GM21390 (cell line): ENCODE measurements at regions not wholly inside any gene's neighbourhood (a gene's known extent, or its start where the extent isn't known, plus 50 kb on each side); places are given as distances from the start of the nearest gene placed in this dataset.
"Not testable (repeated sequence)": the region's sequence is repeated elsewhere in the genome, so short reads cannot be mapped to it uniquely, and the experiment has no call there.

Experiments
- ATAC-seq: cut with Tn5 transposase; IDR thresholded peaks from one replicate; pipeline ENCODE4 v1.9.1; 2021; ENCODE audit not compliant: unreplicated experiment

DNA sequence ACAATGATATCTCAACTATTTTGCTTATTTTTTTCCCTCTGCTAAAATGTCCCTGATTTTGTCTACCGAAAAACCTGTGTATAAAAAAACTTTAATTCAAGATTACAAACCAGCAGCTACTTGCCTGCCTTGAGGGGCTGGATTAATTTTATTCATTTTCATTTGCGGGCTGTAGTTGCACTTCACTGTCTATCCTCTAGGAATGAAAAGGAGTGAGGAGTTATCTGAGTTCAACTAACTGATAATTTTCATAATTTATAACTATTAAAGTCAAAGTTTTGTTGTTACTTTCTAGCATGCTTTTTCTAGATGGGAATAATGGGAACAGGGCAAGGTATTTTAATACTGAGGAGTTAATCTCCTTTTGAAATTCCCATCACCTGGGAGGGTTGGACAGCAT is 50.3 kb upstream of the AGTPBP1 start:
- ATAC-seq: not testable (repeated sequence)

DNA sequence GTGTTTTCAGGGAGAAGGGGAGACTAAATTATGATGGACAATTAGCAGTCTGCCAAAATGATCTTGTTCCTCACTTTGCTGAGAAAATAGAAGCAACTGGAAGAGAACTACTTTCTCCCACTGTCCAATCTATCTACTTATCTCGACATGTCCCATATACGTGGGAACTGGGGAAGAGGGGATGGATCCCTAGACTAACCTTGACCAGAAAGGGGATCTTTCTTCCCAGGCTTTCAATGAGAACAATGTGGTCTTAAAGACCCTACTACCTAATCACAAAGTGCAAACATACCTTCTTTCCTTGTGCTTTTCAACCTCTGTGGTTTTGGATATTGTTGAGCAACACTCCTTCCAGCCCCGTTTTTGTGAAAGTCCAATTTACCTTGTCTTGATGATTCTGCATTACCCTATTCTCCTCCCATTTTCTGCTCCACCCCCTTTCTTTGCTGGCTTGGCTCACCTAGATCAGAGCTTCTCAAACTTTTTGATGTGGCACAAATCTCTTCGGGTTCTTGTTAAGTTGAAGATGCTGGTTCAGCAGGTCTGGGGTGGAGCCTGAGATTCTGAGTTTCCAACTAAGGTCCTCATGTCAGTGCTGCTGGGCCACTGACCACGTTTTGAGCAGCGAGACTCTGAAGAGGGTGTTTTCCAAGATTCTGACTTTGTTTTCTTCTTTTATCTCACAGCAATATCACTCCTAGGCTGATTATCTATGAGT is 61.4 kb upstream of the AGTPBP1 start:
- not testable (repeated sequence) for ATAC-seq

DNA sequence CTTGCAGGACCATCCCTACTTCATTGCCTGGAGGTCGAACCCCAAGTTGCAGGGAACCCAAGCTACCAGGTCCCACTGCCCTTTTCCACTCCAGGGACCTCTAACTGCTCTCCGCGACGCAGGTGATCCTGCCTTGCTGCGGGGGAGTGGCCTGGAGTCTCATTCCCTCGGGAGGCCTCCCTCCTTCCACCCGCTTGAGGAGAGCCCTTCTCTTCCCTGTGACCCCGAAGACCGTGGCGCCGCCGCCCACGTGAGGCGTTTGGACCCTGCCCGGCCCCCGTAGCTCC is 63.0 kb upstream of the AGTPBP1 start:
- ATAC-seq: not testable (repeated sequence)

DNA sequence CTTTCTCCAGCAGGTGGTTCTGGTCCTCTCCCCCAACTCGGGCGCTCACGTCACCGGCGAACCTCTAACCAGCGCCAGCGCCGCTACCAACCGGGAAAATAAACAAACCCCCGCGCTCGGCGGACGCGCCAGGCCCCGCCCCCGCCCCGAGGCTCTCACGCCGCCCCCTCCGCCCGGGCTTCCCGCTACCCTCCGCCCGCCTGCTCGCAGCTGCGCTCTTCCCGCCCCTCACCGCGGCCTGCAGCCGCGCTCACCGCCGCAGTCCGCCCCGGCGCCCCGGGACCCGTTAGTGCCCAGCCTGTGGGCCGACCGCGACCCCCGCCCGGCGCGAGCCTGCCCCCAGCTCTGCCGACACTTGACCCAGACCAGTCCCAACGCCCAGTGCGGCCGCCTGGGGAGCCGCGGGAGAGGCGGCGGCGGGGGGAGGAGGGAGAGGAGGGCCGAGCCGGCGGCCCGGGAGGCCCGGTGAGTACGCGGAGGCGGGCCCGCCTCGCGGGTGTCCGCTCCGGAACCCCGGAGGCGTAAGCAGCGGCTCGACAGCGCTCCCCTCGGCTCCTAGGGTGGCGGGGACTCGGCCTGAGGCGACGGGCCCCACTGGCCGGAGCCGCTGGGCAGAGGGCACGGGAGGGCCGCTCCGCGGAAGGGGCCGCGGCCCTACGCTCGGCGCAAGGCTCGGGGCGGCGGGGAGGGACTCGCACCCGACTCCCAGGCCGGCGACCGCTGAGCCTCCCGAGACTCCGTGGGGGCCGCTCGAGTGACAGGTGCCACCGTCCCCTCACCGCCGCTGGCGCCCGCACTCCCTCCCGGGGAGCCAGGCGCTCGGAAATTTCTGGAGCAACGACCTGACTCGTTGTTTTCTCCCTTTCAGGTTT is 63.6 kb upstream of the AGTPBP1 start:
- ATAC-seq: peak; percentile 74

DNA sequence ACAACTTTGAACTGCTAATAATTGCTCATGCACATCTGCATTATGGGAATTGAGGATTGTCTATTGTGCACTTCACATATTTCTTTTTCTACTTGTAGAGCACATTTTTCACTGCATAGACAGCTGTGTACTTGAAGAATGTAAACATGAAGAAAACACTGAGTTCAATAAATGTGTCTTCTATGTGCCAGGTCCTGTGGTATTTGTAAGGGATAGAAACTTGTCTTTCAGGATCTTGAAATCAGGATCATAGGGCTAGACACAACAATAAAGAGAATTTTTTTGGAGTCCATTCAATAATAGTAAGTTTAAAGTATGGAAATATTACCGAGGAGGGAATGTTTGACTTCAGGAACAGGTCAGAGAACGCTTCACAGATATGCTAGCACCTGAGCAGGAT is 66.6 kb upstream of the AGTPBP1 start:
- not testable (repeated sequence) for ATAC-seq

DNA sequence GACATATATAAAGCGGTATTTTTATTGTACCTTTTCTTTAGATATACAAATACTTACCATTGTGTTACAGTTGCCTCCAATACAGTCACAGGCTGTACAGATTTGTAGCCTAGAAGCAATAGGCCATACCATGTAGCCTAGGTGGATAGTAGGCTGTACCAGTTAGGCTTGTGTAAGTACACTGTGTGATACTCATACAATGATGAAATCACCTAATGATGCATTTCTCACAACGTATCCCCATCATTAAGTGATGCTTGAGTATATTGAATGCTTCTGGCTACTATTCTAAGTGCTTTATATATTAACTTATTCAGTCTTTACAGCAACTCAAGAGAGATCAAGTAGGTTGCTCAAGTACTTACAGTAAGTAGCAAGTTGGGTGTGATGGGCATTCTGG is 71.6 kb upstream of the AGTPBP1 start:
- ATAC-seq: not testable (repeated sequence)

DNA sequence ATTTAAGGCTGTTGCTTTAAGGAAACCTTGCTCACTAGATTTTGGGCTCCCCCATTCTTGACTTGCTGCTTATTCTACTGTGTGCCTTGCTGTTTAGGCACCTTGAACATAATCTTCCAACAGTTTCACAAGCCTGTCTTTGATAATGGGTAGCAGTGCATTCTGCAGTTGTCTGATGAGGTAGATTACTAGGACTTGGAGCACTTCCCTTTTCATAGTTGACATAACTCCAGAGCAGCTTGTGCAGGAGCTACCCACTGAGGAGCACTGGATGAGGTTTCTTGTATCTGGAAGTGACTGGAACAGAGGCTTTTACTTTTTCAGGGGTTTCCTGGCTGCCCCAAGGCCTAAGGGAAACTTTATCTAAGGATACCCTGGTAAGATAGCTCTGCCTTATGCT is 73.0 kb upstream of the AGTPBP1 start:
- ATAC-seq: not testable (repeated sequence)

DNA sequence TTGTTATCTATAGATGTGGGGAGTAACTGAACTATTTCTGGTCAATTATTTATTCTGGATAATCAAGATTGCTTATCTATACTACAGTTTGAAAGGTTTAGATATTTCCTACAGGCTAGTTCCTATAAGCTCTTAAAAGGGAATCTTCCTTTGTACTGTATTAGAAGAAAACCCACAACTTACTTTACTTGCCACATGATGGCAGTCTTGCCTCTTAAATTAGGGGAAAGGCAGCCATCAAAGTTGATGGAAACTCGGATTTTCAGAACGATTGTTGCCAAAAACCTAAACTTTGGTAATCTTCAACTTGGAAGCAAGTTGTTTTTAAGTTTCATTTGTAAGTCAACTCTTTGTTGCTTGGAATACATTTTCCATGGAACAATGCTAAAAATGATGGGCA is 77.2 kb upstream of the AGTPBP1 start:
- not testable (repeated sequence) for ATAC-seq

DNA sequence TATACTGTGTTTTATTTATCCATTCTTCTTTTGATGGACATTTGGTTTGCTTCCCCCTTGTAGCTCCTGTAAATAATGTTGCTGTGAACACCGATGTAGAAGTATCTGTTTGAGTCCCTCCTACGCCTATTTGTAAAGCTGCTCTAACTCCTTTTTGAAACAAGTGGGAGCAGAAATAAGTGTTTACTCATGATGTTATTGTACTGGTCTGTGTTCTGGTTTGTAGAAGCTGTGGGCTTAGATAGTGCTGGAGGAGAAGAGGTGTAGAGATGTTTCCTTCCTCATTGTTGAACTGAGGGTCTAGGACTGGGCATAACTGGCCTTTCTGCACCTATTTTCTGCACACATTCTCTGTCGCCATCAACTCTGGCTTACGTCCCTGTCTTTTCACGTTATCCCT is 78.8 kb upstream of the AGTPBP1 start:
- ATAC-seq: not testable (repeated sequence)

DNA sequence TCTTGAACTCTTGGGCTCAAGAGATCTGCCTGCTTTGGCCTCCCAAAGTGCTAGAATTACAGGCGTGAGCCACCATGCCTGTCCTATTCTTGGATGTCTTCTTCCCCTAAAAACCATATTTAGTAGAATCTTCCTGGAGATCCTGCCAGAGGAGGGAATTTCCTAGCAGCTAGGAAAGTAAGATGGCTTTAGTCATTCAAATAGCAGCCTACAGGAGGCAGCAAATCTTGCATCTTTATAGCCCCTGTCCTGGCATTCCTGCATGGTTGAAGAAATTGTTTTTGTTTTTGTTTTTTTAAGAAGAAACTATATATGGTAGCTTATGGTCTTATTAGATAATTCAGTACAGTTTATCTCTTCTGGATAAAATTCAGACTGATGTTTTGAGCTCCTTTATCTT is 83.2 kb upstream of the AGTPBP1 start:
- not testable (repeated sequence) for ATAC-seq

DNA sequence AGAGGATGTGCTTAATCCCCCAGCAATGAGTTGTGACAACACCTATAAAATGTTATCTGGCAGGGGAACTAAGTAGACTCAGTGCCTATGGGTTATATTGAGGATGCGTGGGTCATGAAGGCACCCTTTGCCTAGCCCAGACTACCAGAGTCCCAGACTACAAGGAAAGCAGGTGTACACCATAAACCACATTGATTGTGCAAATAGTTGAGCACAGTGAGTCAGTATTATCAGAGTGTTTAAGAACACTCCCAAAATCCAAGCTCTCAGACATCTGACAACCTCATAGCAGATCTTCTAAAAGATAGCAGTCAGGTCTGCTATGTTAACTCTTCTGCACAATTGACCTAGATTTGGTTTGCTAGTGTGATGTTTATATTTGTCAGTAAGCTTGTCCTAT is 92.8 kb upstream of the AGTPBP1 start:
- ATAC-seq: not testable (repeated sequence)

DNA sequence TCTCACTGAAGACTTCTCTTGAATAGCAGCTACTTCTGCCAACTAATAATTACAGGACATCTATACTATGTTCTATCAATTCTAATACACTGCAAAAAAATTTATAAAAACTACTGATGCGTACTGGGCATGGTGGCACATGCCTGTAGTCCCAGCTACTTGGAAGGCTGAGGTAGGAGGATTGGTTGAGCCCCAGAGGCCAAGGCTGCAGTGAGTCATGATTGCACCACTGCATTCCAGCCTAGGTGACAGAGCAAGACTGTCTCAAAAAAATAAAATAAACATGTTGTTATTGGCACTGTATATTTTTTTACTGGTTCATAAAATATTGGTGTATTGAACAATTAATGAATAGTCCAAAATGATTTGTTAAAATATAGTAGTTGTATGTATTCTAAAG is 97.0 kb upstream of the NAA35 start:
- ATAC-seq: not testable (repeated sequence)

DNA sequence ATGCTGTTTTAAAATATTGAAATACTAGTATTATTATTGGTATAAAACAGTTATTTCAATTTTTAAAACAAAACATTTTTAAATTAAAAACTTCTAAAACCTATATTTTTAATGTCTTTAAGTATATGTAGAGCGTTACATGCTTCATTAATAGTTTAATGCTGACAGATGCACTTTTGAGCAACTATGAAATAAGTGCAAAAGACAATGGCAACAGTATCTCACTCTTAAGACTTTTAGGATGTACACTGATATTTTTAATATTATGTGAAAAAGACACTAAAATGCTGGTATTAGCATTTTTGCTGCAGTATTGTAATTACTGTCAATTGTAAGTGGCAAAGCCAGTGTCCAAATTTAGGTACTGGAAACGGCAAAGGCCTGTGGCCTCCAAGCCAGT is 93.2 kb upstream of the NAA35 start:
- not testable (repeated sequence) for ATAC-seq

DNA sequence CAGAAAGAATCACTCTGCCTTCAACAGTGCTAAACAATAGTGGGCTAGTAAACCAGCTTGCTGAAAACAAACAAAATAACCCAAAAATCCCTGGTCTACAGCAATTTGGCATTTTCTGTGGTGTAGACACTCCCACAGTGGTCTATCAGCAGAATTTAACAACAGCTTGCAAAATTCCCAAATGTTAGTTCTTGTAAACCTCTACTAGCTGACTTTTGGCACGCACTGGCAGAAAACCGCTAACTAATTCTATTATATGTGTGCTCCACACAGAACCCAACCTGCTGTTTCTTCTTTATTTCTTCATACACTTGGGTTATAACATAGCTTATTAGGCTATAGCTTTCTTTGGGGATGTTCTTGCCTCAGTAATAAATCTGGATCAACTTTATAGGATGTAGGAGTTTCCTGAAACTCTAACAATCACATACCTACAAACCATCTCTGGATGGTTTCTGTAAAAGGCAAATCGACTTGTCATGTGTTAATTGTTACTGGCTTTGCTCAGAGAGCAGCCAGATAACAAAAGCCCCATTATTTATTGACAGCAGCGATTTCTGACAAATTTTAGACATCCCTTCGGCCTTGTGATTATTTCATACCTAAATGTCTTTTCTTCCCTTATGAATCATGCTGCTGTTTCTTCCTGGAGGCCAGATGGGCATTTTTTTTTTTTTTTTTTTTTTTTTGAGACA is 82.7 kb upstream of the NAA35 start:
- ATAC-seq: no peak

DNA sequence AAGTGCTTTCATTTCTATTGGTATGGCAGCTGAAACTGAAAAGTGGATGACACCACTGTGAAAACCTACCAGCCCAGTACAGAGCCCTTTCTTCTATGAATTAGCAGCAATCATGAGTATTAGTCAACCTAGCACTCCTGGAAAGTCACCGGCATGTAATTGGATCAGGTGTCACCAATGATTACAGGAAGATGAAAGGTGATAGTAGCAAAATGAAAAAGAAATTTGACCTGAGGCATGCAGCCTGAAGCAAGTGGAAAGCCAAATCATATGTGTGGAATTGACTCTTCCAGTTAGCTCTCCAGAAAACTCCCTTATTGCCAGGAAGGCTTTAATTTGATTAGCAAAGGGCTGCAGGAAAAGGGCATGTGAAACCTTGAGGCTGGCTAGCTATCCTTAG is 81.2 kb upstream of the NAA35 start:
- no peak for ATAC-seq

DNA sequence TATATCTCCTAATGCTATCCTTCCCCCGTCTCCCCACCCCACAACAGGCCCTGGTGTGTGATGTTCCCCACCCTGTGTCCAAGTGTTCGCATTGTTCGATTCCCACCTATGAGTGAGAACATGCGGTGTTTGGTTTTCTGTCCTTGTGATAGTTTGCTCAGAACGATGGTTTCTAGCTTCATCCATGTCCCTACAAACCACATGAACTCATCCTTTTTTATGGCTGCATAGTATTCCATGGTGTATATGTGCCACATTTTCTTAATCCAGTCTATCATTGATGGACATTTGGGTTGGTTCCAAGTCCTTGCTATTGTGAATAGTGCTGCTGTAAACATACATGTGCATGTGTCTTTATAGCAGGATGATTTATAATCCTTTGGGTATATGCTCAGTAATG is 79.1 kb upstream of the NAA35 start:
- not testable (repeated sequence) for ATAC-seq

DNA sequence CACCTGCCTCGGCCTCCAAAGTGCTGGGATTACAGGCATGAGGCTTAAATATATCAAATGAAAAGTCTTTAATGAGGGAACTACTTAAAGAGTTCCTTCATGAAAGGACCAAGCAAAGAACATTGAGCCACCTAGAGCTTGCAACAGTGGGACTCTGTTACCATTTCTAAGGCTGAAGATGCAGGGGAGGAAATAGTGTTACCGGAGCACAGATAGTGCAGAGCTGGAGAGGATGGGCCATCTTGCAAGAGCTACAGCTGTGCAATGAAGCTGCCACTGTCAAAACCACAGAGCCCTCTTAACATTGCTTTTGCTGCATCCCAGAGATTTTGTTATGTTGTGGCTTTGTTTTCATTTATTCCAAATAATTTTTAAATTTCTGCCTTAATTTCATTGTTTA is 77.1 kb upstream of the NAA35 start:
- no peak for ATAC-seq

DNA sequence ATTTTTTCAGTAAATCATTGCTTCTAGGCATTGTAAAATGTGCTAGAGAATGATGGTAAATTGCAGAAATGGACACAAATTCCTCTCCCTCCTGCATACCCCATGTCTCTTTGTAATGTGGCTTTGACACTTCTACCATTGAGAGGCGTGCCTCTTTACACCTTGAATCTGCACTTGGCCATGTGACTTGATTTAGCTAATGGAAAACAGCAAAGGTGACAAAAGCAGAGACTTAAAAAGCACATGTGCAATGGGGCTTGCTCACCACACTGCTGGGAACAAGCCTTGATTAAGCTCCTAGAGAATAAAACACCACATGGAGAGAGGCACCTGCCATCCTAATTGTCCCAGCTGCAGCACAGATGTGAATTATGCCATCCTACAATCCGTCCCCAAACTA is 69.9 kb upstream of the NAA35 start:
- no peak for ATAC-seq

DNA sequence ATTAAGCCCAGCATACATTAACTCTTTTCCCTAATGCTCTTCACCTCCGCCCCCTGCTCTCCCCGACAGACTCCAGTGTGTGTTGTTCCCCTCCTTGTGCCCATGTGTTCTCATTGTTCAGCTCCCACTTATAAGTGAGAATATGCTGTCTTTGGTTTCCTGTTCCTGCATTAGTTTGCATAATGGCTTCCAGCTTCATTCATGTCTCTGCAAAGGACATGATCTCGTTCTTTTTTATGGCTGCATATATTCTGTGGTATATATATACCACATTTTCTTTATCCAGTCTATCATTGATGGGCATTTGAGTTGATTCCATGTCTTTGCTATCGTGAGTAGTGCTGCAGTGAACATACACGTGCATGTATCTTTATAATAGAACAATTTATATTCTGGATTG is 69.3 kb upstream of the NAA35 start:
- not testable (repeated sequence) for ATAC-seq

DNA sequence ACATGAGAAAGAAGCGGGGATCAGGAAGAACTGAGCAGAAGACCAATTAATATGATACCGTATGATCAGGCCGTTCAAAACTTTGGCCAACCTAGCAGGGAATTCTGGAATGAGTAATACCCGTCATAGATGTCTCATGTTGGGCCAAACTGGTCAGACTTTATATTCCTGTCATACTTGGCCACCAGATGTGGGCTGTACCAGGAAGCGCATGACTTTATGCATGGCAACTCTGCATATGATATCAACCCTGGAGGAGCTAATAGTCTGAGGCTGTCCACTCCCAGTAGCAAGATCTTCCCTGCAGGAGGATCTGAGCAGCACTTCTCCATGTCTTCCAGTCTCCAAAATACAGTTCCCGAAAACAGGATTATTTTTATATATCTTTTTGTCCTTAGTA is 68.5 kb upstream of the NAA35 start:
- no peak for ATAC-seq

DNA sequence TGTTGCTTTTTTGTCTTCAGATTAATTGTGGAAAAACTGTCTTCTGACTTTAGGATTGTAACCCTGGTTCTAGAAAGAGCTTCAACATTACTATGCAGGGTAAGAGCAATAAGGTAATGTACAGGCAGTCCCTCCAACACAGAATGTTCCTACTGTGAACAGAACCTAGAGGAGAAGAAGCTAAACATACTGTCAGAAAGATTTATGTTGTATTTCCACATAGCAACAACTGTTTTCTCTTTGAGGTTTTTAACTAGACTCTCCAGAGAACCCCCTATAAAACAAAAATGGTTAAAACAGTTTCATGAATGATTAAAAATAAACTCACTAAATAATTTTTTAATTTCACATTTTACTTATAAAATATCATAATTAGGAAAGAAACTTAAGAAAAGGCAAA is 64.3 kb upstream of the NAA35 start:
- no peak for ATAC-seq
